IgD-negative memory B cell (primary cell): ENCODE measurements at regions not wholly inside any gene's neighbourhood (a gene's known extent, or its start where the extent isn't known, plus 50 kb on each side); places are given as distances from the start of the nearest gene placed in this dataset.

Experiments
- H3K27ac Mint-ChIP-seq, 3 donors: one replicate each; pipeline ENCODE4 v1.8.0; 2020 to 2022; ENCODE audit warnings: mild to moderate bottlenecking in 3 of 3, mixed read lengths in 3 of 3, moderate library complexity in 1 of 3
- H3K27me3 Mint-ChIP-seq: one replicate; pipeline ENCODE4 v1.8.0; 2021; ENCODE audit warnings: mixed read lengths
- H3K36me3 Mint-ChIP-seq: one replicate; pipeline ENCODE4 v1.8.0; 2020; ENCODE audit warnings: mild to moderate bottlenecking, mixed read lengths
- H3K4me1 Mint-ChIP-seq, 3 donors: one replicate each; pipeline ENCODE4 v1.8.0; 2020 to 2022; ENCODE audit warnings: mixed read lengths in 3 of 3, mild to moderate bottlenecking in 1 of 3
- H3K4me3 Mint-ChIP-seq, 4 donors: one replicate each; pipeline ENCODE4 v1.8.0; 2020 to 2022; ENCODE audit warnings: mild to moderate bottlenecking in 4 of 4, mixed read lengths in 4 of 4, moderate library complexity in 3 of 4
- H3K9me3 Mint-ChIP-seq, 3 donors: one replicate each; pipeline ENCODE4 v1.8.0; 2020 to 2021; ENCODE audit warnings: mixed read lengths in 3 of 3, mild to moderate bottlenecking in 1 of 3

DNA sequence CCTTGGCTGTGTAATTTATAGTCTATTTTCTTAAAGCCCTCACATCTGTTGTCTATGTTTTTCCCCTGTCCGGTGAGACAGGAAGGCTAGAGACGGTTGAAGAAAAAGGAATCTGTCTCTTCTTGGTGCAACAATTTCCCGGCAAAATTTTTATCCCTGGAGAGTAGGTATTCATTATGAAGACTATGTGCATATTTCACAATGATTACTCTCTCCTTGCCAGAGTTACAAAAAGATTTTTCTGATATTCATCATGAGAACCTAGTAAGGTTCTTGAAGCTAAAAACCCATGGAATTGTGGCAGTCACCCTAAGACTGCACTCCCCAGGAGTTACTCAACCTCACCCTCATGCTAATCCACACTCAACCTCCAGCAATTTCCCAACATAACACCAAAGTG is 55.0 kb upstream of the GHITM start:
- Mint-ChIP-seq H3K4me1 (no peaks in the 10 kb centered on the region), H3K27me3 (peaks cover 2% of the 10 kb centered on the region)

DNA sequence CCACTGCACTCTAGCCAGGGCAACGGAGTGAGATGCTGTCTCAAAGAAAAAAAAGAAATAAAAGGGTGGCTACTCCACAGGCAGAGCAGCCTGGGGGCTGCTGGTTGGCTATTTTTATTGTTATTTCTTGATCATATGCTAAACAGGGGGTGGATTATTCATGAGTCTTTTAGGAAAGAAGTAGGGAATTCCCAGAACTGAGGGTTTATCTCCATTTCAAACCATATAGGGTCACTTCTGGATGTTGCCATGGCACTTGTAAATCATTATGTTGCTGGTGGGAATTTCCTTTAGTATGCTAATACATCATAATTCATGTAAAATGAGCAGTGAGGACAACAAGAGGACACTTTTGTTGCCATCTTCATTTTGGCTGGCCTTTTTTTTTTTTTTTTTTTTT is 52.1 kb upstream of the GHITM start:
- H3K4me3 Mint-ChIP-seq, result no peak overlapping the region
- H3K36me3 Mint-ChIP-seq, result peaks cover 1% of the 10 kb centered on the region
- H3K4me1 Mint-ChIP-seq, result no peaks in the 10 kb centered on the region
- H3K27me3 Mint-ChIP-seq, result peaks cover 2% of the 10 kb centered on the region
- H3K9me3 Mint-ChIP-seq, result peaks cover 0 to 17% (median 2%) of the 10 kb centered on the region in 3 donors
- no peak overlapping the region for H3K27ac Mint-ChIP-seq

More for the DNA sequence above, 55.0 kb upstream of the GHITM start:
- Mint-ChIP-seq H3K27ac (no peak overlapping the region), H3K9me3 (peaks cover 0 to 17% (median 2%) of the 10 kb centered on the region in 3 donors), H3K4me3 (no peak overlapping the region), H3K36me3 (peaks cover 3% of the 10 kb centered on the region)

DNA sequence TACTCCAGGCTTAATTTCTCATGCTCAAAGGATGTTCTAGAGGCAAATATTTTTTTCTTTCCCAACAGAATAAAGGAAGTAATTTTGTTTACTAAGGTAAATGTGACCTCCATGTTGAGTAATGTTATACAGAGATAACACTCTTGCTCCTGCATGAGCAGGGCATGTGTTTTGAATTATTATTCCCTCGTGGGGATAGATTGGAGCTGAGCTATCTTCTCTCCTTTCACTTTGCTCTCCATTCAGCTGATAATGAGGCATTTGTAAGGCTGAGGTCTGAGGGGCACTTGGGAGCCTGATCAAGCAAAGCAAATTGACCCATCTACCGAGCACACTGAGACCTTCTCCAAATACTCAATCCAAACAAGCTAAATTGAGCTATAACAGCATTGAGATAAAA is 50.7 kb upstream of the GHITM start:
- no peaks in the 10 kb centered on the region for H3K4me1 Mint-ChIP-seq
- no peak overlapping the region for H3K27ac Mint-ChIP-seq
- H3K9me3 Mint-ChIP-seq, result peaks cover 0 to 11% (median under 1%) of the 10 kb centered on the region in 3 donors
- peaks cover 1% of the 10 kb centered on the region for H3K36me3 Mint-ChIP-seq
- peaks cover 2% of the 10 kb centered on the region for H3K27me3 Mint-ChIP-seq
- H3K4me3 Mint-ChIP-seq, result no peak overlapping the region

DNA sequence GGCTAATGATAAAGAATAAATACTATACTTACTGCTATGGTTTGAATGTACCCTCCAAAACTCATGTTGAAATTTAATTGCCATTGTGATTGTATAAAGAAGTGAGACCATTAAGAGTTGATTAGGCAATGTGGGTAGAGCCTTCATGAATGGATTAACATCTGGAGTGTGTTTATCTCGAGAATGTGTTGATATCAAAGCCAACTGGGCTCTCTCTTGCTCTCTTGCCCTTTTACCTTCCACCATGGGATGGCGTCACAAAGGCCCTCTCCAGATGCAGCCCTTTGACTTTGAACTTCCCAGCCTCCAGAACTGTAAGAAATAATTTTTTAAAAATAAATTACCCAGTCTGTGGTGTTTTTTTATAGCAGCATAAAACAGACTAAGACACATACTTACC is 50.1 kb upstream of the GHITM start:
- Mint-ChIP-seq H3K4me3 (no peak overlapping the region), H3K9me3 (peaks cover 0 to 6% (median 0%) of the 10 kb centered on the region in 3 donors), H3K4me1 (no peaks in the 10 kb centered on the region), H3K27ac (no peak overlapping the region), H3K36me3 (peaks cover 1% of the 10 kb centered on the region), H3K27me3 (peaks cover 3% of the 10 kb centered on the region)
